PC-9 (cell line): ENCODE measurements at regions not wholly inside any gene's neighbourhood (a gene's known extent, or its start where the extent isn't known, plus 50 kb on each side); places are given as distances from the start of the nearest gene placed in this dataset.

Experiments used
- EZH2 ChIP-seq: fragments of 200-600 bp; sonication (generic); IDR thresholded peaks from 2 replicates; pipeline ENCODE4 v1.8.0; 2017; ENCODE audit warnings: antibody characterized with exemption, low read depth
- TF ChIP-seq, protein P1 (sequence below): fragments of 200-600 bp; sonication (generic); conservative IDR thresholded peaks from 2 replicates; pipeline ENCODE4 v1.6.1; 2017; ENCODE audit warnings: mixed run types, antibody characterized with exemption, mild to moderate bottlenecking, moderate library complexity

DNA sequence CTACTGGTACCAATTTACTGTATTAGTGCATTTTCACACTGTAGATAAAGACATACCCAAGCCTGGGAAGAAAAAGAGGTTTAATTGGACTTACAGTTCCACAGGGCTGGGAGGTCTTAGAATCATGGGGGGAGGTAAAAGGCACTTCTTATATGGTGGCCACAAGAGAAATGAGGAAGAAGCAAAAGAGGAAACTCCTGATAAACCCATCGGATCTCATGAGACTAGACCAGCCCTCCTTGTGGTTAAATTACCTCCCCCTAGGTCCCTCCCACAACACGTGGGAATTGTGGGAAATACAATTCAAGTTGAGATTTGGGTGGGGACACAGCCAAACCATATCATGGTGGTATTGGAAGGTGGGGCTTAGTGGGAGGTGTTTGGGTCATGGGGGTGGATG lies 56.5 kb upstream of the SPDL1 start:
- TF ChIP-seq, protein P1, sequence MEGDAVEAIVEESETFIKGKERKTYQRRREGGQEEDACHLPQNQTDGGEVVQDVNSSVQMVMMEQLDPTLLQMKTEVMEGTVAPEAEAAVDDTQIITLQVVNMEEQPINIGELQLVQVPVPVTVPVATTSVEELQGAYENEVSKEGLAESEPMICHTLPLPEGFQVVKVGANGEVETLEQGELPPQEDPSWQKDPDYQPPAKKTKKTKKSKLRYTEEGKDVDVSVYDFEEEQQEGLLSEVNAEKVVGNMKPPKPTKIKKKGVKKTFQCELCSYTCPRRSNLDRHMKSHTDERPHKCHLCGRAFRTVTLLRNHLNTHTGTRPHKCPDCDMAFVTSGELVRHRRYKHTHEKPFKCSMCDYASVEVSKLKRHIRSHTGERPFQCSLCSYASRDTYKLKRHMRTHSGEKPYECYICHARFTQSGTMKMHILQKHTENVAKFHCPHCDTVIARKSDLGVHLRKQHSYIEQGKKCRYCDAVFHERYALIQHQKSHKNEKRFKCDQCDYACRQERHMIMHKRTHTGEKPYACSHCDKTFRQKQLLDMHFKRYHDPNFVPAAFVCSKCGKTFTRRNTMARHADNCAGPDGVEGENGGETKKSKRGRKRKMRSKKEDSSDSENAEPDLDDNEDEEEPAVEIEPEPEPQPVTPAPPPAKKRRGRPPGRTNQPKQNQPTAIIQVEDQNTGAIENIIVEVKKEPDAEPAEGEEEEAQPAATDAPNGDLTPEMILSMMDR, result no peak
- TF ChIP-seq EZH2, result no peak
